HepG2 (cell line): ENCODE measurements at regions not wholly inside any gene's neighbourhood (a gene's known extent, or its start where the extent isn't known, plus 50 kb on each side); places are given as distances from the start of the nearest gene placed in this dataset.
A peak's percentile ranks its signal among the peaks of the same experiment; 100 is the strongest.

Experiments
- CC2D1A ChIP-seq: sonication (generic); formaldehyde crosslinking; IDR thresholded peaks from 2 replicates; pipeline ENCODE4 v1.8.1; 2023; ENCODE audit warnings: mild to moderate bottlenecking, missing genetic modification reagents
- DZIP1 ChIP-seq: sonication (generic); formaldehyde crosslinking; IDR thresholded peaks from 2 replicates; pipeline ENCODE4 v1.5.0; 2020; ENCODE audit warnings: mild to moderate bottlenecking, missing genetic modification reagents
- E2F5 ChIP-seq: sonication (generic); formaldehyde crosslinking; conservative IDR thresholded peaks from 2 replicates; pipeline ENCODE4 v1.4.0; 2020; ENCODE audit warnings: missing genetic modification reagents
- ELF3 ChIP-seq: IDR thresholded peaks from 2 replicates; pipeline ENCODE4 v1.6.1; 2016; ENCODE audit warnings: missing genetic modification reagents, missing compliant biosample characterization
- FLYWCH1 ChIP-seq: sonication (generic); formaldehyde crosslinking; IDR thresholded peaks from 2 replicates; pipeline ENCODE4 v1.8.1; 2023; ENCODE audit warnings: mild to moderate bottlenecking, missing genetic modification reagents
- GATA4 ChIP-seq: sonication (generic); IDR thresholded peaks from 2 replicates; pipeline ENCODE4 v1.6.1; 2016; ENCODE audit warnings: antibody characterized with exemption, low read depth, borderline replicate concordance
- GLI4 ChIP-seq: sonication (generic); formaldehyde crosslinking; IDR thresholded peaks from 2 replicates; pipeline ENCODE4 v1.5.1; 2020; ENCODE audit warnings: missing genetic modification reagents, mild to moderate bottlenecking, moderate library complexity, borderline replicate concordance
- HNRNPUL1 ChIP-seq: fragments of 200-400 bp; formaldehyde crosslinking; IDR thresholded peaks from 2 replicates; pipeline ENCODE4 v1.6.1; 2017; ENCODE audit warnings: low read depth, mild to moderate bottlenecking, low read length, moderate library complexity
- KMT2B ChIP-seq: IDR thresholded peaks from 2 replicates; pipeline ENCODE4 v1.6.1; 2016; ENCODE audit warnings: missing genetic modification reagents, missing compliant biosample characterization
- MAFG ChIP-seq: sonication (generic); formaldehyde crosslinking; IDR thresholded peaks from 2 replicates; pipeline ENCODE4 v1.5.1; 2020; ENCODE audit warnings: mild to moderate bottlenecking, missing genetic modification reagents
- MEIS1 ChIP-seq: sonication (generic); formaldehyde crosslinking; IDR thresholded peaks from 2 replicates; pipeline ENCODE4 v1.9.0; 2021; ENCODE audit warnings: mild to moderate bottlenecking, missing genetic modification reagents, moderate library complexity, borderline replicate concordance
- MTA3 ChIP-seq: sonication (generic); formaldehyde crosslinking; IDR thresholded peaks from 2 replicates; pipeline ENCODE4 v1.4.0; 2020; ENCODE audit warnings: missing genetic modification reagents
- MTERF4 ChIP-seq: sonication (generic); formaldehyde crosslinking; IDR thresholded peaks from 2 replicates; pipeline ENCODE4 v1.8.0; 2023; ENCODE audit warnings: mild to moderate bottlenecking, missing genetic modification reagents
- MXD1 ChIP-seq: sonication (generic); formaldehyde crosslinking; IDR thresholded peaks from 2 replicates; pipeline ENCODE4 v1.4.0; 2020; ENCODE audit warnings: mild to moderate bottlenecking, missing genetic modification reagents
- NFE2L2 ChIP-seq: fragments of 150-350 bp; IDR thresholded peaks from 2 replicates; pipeline ENCODE4 v1.6.1; 2014; ENCODE audit warnings: low read length
- NR1H2 ChIP-seq: sonication (generic); formaldehyde crosslinking; IDR thresholded peaks from 2 replicates; pipeline ENCODE4 v1.8.1; 2022; ENCODE audit warnings: low read depth, missing genetic modification reagents, borderline replicate concordance
- NR3C1 ChIP-seq: sonication (generic); formaldehyde crosslinking; IDR thresholded peaks from 2 replicates; pipeline ENCODE4 v1.4.0; 2020; ENCODE audit warnings: missing genetic modification reagents
- POLR2G ChIP-seq: fragments of 200-400 bp; formaldehyde crosslinking; IDR thresholded peaks from 2 replicates; pipeline ENCODE4 v1.6.1; 2018; ENCODE audit warnings: mild to moderate bottlenecking, low read depth, low read length, moderate library complexity
- SNAPC5 ChIP-seq: sonication (generic); formaldehyde crosslinking; IDR thresholded peaks from 2 replicates; pipeline ENCODE4 v1.8.1; 2023; ENCODE audit warnings: mild to moderate bottlenecking, missing genetic modification reagents, borderline replicate concordance
- ZGPAT ChIP-seq: IDR thresholded peaks from 2 replicates; pipeline ENCODE4 v1.6.1; 2016; ENCODE audit warnings: mild to moderate bottlenecking
- ZNF12 ChIP-seq: sonication (generic); formaldehyde crosslinking; IDR thresholded peaks from 2 replicates; pipeline ENCODE4 v1.5.0; 2020; ENCODE audit warnings: missing genetic modification reagents
- ZNF234 ChIP-seq: sonication (generic); formaldehyde crosslinking; conservative IDR thresholded peaks from 2 replicates; pipeline ENCODE4 v1.5.1; 2020; ENCODE audit warnings: mild to moderate bottlenecking, missing genetic modification reagents
- ZNF580 ChIP-seq: IDR thresholded peaks from 2 replicates; pipeline ENCODE4 v1.6.1; 2016; ENCODE audit warnings: low read depth, borderline replicate concordance
- ZSCAN9 ChIP-seq: IDR thresholded peaks from 2 replicates; pipeline ENCODE4 v1.6.1; 2016; ENCODE audit warnings: borderline replicate concordance

- TF ChIP-seq DZIP1 (CRISPR knock-in tag) (peak; percentile 24; the same call in 1 of the 2 replicates), GLI4 (CRISPR knock-in tag) (no peak), CC2D1A (CRISPR knock-in tag) (no peak), E2F5 (CRISPR knock-in tag) (no peak), ZNF580 (CRISPR knock-in tag) (peak; percentile 97), ZGPAT (CRISPR knock-in tag) (peak; percentile 100), GATA4 (peak; percentile 96), NFE2L2 (peak; percentile 85), ELF3 (CRISPR knock-in tag) (peak; percentile 92), HNRNPUL1 (no peak), MAFG (CRISPR knock-in tag) (no peak), MEIS1 (peak; percentile 97), ZNF12 (CRISPR knock-in tag) (peak; percentile 91), KMT2B (peak; percentile 68), NR1H2 (CRISPR knock-in tag) (peak; percentile 84; the same call in 1 of the 2 replicates), POLR2G (peak; percentile 74), MTA3 (CRISPR knock-in tag) (no peak), MTERF4 (no peak; the same call in 1 of the 2 replicates), SNAPC5 (CRISPR knock-in tag) (peak; percentile 77; the same call in 1 of the 2 replicates), FLYWCH1 (0 out of 2 replicates have a peak, but pooled peaks have one; percentile 70), ZSCAN9 (CRISPR knock-in tag) (peak; percentile 96), NR3C1 (no peak), ZNF234 (CRISPR knock-in tag) (no peak), MXD1 (peak; percentile 52)
These were observed 111.2 kb upstream of the PTPN1 start (continued) for GRCh38 chr20:50398821-50399554.
